ENCODE measurements at regions not wholly inside any gene's neighbourhood (a gene's known extent, or its start where the extent isn't known, plus 50 kb on each side); places are given as distances from the start of the nearest gene placed in this dataset.

DNA sequence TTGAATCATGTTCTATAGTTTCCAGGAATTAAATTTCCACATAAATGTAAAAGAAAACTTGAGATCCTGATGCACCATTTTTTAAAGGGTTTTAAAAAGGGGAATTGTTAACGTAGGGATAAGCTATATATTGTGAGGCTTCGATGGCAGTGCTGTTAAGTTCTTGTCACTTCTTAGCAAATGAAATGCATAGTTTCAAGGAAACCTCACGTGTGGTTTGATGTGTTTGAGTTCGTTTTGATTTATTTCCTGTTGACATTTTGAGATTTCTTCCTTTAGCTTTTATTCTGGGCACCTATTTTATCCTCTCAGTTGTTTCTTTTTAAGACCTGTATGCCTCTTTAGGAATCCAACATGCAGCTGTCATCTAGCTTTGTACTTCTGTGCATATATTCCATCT lies 301.0 kb downstream of the DOCK8 start:
- no peak for DNase-seq (ENCODE audit: low read depth)

DNA sequence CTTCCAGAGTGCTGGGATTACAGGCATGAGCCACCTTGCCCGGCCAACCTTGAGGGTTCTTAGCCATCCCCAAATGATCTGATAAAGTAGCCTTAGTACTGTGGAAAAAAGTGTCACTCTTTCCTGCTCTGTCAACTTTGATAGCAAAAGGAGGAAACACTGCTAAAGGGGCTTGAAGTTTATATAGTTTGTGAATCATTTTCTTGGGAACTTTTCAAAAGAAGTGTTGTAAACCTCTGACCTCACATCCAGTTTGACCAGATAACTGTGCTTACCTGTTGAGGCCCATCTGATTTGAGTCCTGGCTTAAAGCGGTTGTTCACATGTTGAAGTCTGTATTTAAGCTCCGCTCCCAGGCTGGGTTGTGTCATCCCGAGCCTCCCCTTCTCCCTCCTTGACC lies 303.3 kb downstream of the DOCK8 start:
- no peak for DNase-seq (ENCODE audit: low read depth)

DNA sequence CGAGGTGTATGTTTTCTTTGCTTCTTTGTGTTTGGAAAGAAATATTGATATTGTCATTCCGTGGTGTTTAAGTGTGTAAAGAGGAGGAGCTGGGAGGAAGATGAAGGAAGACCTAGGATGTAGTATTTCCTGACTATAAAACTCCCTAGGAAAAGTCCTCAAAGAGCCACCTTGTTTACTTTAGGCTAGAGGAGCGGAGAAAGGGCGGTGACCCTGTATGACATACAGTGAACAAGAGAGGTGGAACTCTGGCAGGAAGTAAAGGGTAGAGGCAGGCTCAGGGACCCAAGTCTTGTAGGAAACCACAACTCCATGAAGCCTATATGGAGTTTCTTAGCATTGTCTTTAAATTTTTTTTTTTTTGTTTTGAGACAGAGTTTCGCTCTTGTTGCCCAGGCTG lies 303.9 kb downstream of the DOCK8 start:
- no peak for DNase-seq (ENCODE audit: low read depth)

DNA sequence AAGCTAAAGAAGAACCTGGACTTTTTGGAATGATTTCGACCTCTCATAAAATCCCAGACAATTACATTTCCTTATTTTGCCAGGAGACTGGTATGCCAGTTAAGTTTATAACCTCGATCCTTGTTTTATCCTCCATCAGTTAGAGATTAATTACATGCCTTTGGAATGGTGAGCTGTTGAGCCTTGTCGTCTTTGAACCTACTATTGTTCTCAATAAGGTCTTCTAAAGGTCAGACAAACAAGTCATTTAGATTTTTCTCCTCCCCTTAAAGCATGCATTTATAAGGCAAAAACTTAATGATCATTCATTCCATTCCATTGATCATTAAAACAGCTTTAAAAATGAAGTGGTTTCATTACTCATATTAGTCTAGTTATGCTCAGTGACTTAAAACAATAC lies 304.9 kb downstream of the DOCK8 start:
- no peak for DNase-seq (ENCODE audit: low read depth)

DNA sequence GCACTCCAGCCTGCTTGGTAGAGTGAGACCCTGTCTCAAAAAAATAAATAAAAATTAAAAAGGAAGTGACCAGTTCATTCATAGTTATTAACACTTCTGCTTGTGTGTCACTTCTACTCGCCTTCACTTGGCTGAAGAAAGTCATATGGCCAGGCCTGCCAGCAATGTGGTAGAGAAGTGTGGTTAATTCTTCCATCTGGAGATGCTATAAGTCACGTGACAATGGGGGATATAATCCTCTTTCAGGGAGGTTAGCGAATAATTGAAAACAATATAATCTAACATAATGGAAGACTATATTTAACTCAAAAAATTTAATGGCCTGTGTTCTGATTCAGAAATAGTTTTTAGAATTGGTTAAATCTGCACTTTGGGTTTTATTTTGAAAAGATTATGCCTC lies 305.6 kb downstream of the DOCK8 start:
- no peak for DNase-seq (ENCODE audit: low read depth)

DNA sequence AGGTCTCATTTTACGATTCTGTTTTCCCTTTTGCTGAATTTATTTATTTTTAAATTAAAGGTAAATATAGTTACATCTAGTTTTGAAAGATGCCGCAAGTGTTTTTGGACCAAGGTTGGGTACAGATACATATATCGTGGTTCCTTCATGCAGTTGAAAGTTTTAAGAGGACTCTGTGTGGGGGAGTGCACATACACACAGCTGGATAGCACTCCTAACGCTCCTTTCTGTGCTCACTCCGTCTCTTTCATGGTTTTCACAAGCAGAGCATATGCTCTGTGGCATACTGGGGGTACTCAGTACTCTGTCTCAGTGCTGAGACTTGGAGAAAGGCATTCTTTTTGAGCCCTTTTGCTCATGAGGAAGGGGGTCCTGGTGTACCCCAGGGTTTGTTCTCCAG lies 307.5 kb downstream of the DOCK8 start:
- no peak for DNase-seq (ENCODE audit: low read depth)

DNA sequence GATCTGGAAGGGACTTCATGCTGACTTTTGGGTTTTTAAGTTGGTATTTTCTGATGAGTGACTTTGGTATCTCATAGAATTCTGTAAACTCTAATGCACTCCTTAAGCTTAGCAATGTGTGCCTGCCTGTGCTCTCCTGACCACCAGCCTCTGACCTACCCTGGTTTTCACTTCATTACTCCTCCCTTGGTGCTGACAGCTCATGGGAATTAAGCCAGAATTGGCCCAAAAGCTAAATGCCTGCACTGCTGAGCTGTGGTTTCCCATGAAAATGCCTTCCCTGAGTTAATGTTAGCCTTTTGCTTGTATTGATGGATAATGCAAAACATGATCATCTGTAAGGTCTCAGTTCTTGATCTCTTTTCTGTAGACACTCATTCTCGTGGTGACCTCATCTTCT lies 308.0 kb downstream of the DOCK8 start:
- no peak for DNase-seq (ENCODE audit: low read depth)

DNA sequence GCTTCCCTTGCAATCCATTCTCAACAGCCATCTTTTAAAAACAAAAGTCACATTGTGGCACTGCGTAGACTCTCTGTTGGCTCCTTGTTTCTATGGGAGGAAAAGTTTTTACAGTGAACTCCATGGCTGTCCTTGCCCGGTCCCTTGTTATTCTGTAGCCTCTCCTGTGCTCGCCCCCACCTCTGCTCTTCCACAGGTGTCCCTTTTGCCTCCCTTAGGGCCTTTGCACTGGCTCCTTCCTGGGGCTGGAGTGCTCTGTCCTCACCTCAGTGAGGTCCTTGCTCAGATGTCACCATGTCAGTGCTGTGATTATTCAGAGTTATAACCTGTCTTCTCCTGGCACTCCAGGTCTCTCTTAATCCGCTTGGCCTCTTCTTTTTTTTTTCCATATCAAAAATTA lies 308.8 kb downstream of the DOCK8 start:
- DNase-seq (ENCODE audit: low read depth), result no peak

DNA sequence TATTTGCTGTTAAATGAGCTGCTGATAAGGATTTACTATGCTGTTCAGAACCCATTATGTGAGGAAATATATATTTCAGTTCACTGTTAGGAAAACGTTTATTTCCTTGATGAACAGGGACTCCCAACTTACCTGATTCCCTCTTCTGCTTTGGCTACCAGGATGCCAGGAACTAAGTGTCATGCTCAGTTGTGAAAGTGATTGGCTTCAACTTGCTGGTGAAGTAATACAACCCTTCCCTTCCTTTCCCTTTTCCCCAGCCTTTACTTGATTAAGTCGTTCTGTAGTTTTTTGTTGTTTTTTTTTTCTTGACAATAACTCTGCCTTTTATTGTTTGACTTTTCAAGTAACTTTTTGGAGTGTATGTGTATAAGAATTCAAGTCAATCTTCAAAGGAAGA lies 309.3 kb downstream of the DOCK8 start:
- no peak for DNase-seq (ENCODE audit: low read depth)

DNA sequence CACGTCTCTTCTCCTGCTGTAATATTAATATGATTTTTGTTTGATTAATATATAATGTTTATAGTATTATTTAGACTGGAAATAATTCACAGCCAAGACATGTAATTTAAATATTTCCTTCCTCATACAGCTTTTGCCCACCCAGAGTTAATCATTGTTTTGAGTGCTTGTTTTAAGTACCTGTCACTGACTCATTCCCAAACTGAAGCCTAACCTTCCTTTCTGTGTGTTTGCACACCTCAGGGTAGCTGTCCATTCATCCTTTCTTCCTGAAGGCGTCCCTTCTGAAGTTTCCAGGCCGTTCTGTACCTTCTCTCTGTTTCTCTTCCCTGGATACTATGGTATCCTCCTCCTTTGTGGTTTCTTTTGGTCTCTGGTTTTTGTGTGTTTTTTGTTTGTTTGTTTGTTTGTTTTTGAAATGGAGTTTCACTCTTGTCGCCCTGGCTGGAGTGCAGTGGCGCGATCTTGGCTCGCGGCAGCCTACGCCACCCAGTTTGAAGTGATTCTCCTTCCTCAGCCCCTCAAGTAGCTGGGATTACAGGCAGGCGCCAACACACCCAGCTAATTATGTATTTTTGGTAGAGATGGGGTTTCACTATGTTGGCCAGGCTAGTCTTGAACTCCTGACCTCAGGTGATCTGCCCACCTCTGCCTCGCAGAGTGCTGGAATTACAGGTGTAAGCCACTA lies 312.4 kb downstream of the DOCK8 start:
- DNase-seq (ENCODE audit: low read depth), result no peak

DNA sequence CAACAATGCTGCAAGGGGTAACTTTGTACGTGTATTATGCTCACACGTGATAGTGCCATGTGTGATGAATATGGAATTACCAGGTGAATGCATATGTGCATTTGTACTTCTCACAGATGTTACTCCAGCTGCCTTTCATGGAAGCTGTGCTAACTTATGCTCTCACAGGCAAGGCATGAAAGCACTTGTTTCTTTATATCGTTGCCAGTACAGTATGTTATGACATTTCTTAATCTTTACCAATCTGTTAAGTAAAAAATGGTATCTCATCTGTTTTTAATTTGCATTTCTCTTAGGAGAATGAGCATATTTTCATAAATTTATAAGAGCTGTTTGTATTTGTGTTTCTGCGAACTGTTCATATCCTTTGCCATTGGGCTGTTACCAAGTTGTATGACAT lies 311.8 kb upstream of the DMRT1 start:
- no peak for DNase-seq (ENCODE audit: low read depth)

DNA sequence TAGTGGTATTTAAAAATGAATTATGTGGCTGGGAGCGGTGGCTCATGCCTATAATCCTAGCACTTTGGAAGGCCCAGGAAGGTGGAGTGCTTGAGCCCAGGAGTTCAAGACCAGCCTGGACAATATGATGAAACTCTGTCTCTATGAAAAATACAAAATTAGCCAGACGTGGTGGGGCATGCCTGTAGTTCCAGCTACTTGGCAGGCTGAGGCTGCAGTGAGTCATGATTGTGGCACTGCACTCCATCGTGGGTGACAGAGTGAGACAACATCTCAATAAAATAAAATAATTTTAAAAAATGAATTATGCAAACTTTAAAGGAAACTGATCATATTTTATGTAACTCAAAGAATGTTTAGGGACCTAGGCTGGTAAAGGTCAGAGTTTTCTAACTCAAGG lies 310.8 kb upstream of the DMRT1 start:
- no peak for DNase-seq (ENCODE audit: low read depth)

DNA sequence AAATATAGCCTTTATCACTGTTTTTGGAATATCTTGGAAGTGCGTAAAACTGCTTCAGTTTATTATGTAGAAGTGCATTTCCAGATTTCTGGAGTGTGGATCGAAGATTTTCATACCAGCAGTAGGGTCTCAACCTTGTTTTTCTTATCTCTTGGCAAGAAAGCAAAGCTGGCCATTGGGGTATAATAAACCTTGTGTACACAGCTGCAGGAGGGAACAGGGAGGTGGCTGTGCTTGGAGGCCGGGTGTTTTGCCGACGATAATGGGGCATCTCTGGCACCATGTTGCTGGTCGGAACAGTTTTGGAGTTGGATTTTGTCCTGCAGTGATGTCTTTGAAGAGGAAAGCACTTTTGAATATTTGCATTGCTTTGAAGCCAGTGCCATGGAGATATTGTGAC lies 308.8 kb upstream of the DMRT1 start:
- DNase-seq (ENCODE audit: low read depth), result no peak

DNA sequence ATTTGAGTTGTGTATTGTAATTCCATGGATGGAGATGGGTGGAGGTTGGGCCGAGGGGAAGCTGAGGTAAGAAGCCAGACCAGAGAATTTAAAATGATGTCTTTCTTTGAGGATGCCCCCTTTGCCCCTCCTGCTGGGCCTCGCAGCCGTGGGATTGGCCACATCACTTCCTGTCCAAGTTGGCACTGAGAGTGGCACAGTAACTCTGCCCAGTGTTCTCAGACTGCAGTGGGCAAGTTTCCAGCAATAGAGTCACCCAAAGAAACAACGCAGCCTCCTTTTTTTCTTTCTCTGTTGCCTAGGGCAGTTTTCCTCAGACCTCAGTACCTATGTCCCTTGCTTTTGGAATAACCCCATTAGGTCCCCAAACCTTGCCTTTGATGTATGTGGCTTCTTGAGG lies 306.6 kb upstream of the DMRT1 start:
- no peak for DNase-seq (ENCODE audit: low read depth)

DNA sequence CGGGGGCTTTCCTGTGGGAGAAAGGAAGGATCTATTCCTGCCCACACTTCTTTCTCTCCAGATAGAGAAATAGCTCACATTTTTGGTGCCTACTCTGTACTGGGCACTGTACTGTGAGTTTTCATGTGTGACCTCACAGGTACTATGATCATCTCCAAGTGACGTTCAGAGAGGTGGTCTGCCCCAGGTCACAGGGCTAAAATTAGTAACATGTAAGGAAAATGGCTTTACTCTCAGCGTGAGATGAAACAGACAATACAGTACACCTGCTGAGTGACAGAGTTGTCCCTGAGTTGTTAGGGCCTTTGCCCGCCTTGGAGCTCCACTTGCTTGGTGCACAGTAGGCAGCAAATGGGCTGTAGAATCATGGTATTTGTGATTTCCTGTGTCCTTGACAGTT lies 306.1 kb upstream of the DMRT1 start:
- DNase-seq (ENCODE audit: low read depth), result no peak

DNA sequence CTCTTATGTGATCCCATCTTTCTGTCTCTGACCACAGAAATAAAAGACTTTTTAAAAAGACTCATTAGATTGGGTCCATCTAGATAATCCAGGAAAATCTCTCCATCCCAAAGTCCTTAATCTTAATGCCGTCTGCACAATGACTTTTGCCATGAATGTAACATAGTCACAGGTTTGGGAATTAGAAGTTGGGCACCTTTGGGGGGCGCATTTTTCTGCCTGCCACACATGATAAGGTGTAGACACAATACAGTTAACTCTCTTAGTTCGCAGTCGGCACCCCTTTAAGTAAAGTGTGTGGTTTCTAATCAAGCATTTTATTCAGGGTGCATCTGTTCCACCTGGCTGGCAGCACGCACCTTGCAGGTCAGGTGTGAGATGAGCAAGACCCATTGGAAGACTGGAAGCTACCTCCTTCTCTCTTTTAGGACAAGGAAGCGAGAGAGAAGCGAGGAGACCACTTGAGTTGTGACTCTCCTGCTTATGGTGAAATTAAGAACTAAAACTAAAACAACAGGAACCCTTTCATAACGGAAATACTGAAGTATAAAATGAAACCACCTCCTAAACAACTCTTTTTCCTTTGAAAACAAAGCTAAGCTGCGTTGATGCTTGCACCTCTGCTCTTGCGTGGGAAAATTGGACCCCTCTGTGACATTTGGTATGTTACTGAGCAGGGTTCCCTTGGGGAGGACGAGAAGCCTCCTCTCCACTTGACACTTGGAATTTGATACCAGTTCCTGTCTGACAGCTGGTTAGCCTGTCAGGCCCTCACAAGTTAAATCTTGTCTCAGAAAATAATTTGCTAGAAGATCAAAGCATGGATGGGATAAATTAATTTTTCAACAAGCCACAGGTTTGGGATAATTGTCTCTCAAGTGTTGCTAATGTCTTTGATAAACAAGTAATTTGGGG lies 304.6 kb upstream of the DMRT1 start:
- DNase-seq (ENCODE audit: low read depth), result no peak

DNA sequence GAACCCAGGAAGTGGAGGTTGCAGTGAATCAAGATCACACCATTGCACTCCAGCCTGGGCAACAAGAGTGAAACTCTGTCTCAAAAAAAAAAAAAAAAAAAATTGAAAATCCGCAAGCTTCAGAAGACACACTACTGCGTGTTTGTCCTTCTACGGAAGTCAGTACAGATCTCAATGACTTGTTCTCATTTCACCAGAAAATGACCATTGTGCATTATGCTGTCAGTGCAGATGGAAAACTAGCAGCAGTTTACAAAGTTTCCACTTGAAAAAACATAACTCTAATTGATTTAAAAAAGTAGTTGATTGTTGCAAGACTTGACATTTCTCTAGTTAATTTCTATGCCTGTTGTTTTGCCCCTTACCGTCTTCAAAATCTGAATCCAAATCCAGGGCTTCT lies 298.0 kb upstream of the DMRT1 start:
- no peak for DNase-seq (ENCODE audit: low read depth)

DNA sequence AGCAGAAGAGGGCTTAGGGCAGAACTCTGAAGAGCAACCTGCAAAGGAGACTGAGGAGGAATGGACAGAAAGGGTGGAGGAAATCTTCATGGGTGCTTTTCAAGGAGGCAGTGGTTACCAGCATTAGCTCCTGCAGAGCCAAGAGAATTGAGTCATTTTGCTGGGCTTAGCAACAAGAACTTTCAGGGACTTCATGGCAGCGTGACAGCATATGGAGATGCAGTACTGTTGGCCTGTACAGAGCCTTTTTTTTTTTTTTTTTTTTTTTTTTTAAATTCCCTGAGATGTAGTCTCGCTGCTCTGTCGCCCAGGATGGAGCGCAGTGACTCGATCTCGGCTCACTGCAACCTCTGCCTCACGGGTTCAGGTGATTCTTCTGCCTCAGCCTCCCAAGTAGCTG lies 296.0 kb upstream of the DMRT1 start:
- no peak for DNase-seq (ENCODE audit: low read depth)

DNA sequence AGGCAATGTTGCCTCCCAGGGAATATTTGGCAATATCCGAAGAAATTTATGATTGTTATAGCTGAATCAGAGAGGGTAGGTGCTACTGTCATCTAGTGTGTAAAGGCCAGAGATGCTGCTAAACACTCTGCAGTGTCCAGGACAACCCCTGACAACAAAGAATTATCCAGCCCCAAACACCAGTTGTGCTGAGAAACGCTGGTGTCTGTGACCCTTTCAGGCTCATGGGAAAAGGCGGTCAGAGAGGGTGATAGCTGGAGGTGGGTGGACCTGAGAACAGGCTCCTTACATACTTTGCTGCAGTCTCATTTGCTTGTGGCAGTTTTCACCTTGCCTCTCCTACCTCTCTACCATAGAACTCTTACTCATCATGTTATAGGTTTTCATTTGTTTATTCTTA lies 295.3 kb upstream of the DMRT1 start:
- no peak for DNase-seq (ENCODE audit: low read depth)

DNA sequence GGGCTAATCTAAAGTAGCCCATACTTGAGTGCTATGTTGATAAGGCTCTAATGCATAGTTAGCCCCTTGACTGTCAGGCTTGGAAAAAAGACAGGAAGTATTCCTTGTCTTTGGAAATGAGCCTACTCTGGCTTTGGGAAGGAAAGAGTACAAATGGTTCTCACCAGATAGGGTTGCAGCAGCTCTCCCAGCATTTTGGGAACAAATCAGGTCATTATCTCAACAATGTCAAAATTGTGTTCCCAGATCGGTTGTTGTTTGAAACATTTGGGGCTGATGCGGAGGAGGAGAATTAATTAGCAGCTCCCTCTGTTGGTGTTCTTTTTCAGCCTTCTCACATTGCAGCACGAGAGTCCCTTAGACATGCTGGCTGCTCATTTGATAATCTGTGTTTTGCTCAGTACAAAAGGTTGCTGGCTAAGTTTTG lies 294.7 kb upstream of the DMRT1 start:
- no peak for DNase-seq (ENCODE audit: low read depth)

DNA sequence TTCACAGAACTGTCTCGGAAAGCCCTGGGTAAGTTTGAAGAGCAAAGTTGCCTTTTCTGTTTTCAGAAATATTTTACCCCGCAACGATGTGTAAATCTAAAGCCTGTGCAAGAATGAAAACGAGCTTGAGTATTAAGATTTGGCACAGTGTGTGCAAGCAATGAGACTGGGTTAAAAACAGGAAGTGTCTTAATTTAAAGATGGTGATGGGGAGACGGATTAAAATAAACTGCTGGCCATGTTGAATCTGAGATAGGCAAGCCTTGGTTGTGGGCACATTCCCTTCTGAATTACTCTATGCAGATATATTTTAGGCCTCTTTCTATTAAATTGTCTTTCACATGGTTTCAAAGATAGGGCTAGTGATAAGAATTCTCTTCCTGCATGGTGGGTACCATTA lies 294.2 kb upstream of the DMRT1 start:
- DNase-seq (ENCODE audit: low read depth), result no peak

DNA sequence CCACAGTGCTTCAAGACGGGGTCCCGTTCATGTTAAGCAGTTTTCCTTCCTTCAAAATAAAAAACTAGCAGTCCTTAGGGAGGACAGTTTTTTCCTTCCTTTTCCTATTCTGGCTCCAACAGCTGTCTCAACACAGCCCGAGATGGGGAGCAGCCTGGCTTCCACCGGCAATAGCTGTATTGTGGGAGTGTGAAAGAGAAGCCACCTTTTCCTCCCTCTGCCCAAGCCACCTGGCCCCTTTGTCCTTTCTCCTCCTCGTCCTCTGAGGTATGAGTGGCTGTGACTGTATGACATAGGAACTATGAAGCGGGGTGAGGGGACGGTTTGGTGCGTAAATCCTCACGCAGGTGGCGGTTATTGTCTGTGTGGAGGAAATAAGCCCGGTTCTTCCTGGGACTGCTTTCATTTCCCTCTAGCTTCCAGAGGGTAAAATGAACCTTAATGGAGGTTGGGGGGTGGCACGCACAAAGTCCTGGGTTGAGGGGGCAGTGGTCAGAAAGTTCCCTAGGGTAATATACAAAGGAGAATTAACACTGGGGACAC lies 292.0 kb upstream of the DMRT1 start:
- no peak for DNase-seq (ENCODE audit: low read depth)

DNA sequence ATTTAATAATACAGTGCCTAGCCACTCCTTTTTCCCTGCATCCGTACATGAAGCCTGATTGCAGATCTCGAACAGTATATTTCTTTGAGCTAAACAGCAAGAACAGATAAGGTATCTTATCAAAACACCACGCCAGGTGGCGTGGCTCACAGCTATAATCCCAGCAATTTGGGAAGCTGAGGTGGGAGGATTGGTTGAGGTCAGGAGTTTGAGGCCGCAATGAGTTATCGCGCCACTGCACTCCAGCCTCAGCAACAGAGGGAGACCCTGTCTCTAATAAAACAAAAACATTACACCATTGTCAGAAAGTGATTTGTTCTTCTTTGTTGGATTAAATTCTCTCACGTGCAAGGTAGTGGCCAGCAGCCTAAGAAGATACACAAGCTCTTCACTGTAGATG lies 291.2 kb upstream of the DMRT1 start:
- no peak for DNase-seq (ENCODE audit: low read depth)
